ENCODE measurements at regions not wholly inside any gene's neighbourhood (a gene's known extent, or its start where the extent isn't known, plus 50 kb on each side); places are given as distances from the start of the nearest gene placed in this dataset.

GRCh38 chr16:85423631-85424030, 189.5 kb upstream of the GSE1 start:
- DNase-seq (ENCODE audit: low read depth in 3 of 3) = no peak

DNA sequence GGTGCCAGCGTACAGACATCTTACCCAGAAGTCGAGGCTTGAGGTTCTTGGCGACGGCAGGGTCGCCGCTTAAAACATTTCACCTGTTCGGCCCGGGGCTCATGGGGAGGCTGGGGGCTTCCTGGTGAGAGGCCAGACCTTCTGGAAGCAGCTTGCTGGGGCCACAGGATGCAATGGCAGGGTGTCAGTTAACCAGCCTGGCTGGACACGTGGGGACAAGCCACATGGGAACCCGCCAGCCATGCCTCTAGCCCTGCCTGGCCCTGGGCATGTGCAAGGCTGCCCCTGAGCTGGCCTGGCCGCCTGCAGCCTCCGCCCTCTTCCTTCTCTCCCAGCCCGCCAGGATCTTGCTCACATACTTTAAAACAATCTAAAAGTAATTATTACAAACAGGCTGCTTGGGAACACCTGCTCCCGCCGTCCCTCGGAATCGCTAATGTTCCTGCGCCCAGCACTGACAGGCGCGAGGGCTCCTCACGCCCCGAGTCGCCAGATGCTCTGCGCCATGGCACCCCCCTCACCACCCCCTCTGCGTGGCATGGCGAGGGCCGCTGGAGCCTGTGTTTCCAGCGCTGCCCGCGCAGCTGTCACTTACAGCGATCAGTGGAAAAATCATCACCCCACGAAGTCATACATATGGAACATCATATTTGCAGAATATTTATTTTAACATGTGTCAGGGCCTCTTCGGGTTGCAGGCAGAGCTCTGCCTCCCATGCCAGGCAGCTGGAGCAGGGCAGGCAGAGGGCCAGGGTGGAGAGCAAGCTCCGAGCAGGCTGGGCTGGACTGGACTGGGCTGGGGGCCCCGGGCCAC, 188.7 kb upstream of the GSE1 start:
- DNase-seq (ENCODE audit: low read depth in 3 of 3) = no peak

DNA sequence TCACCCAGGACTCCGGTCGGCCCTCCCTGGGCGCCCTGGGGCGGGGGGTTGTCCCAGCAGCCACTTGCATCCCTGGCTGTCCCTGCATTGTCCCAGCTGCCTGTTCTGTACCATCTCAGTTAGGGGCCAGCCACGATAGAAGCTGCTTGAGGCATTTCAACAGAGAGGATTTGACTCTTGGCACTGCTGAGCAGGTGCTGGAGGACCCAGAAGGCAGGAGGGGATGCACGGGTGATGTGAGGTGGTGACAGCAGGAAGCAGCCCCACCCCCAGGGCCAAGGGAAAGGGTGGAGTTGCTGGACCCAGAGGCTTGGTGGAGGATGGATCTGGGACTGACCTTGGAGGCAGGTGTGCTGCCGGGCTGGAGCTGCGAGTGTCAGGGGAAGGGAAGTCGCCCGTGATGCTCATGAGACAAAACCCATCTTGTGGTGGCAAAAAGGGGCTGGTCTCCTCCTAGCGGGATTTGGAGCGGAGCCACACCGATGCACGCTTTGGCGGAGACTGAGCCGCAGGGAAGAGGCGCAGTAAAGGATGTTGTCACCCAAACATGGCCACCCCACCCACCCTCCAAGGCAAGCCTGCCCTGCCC, 188.0 kb upstream of the GSE1 start:
- no peak for DNase-seq (ENCODE audit: low read depth in 3 of 3)

- no peak for DNase-seq (ENCODE audit: low read depth in 3 of 3)
Observed at GRCh38 chr16:85426806-85427205, 186.3 kb upstream of the GSE1 start.

GRCh38 chr16:85428168-85428898, 184.8 kb upstream of the GSE1 start:
- no peak for DNase-seq (ENCODE audit: low read depth in 3 of 3)

- no peak for DNase-seq (ENCODE audit: low read depth in 3 of 3)
Observed at GRCh38 chr16:85428899-85429775, 184.0 kb upstream of the GSE1 start.

DNA sequence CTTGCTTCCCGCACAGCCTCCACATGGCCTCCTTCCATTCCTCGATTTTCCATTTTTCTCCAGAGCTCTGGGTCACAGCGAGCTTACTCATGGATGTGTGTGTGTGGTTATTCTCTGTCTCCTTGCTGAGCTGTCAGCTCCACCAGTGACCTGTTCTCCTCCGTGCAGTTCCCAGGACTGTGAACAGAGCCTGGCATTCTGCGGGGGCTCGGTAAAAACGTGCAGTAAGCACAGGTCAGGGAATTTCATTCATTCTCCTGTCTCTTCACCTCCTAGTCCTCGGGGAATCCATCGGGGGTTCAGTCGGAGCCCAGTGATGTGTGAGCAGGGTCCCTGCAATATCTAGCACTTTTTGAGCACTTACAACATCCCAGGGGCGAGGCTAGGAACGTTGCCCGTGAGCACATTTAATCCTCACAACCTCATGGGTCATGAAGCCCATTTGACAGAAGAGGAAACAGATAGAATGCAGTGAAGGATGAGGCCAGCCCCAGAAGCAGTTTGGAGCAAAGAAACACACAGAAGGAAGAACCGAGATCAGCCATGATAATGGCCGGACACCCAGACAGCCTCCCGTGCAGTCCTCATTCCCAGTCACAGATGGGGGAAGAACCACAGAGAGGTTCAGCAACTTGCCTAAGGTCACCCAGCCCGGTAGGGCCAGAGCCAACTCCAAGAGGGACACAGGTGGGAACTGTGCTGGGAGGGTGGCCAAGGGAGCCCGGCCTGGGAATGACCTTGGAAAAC, 183.2 kb upstream of the GSE1 start:
- no peak for DNase-seq (ENCODE audit: low read depth in 3 of 3)

DNA sequence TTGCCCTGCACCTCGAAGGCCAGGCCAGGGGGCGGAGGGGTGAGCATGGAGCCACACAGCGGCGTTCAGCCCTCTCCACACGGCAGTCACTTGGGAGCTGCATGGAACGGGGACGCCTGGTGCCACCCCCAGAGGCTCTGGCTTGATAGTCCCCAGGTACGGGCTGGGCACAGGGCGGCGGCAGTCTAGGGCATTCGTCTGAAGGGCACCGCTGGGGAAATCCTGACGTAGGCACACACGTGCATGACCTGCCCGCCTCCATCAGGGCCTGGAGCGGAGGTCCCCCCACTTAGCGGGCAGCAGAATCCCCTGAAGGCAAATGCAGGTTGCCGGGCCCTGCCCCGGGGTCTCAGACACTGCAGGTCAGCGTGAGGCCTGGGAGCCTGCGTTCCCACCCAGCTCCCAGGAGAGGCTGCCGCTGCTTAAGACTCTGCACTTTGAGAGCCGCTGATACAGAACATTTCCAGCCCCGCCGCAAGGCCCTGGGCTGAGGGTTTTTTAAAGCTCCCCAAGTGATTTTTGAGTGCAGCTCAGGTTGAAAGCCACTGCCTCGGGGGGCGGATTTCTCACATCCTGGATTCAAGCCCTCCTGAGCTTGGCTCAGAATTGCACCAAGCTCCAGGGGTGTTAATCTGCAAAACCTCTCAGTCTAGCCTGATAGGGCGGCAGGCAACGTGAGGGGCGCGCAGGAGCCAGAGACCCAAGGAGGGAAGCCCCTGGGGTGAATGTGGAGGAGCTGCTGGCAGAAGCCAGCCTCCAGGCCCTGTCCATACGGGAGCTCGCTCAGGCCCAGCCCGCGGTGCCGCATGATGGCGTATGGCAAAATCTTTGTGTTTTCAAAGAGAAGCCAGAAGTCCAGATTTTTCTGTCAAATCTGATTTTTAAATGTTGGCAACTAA, 182.3 kb upstream of the GSE1 start:
- DNase-seq (ENCODE audit: low read depth in 3 of 3) = no peak

- no peak for DNase-seq (ENCODE audit: low read depth in 3 of 3)
Observed at GRCh38 chr16:85431431-85432124, 181.5 kb upstream of the GSE1 start.

GRCh38 chr16:85432606-85433005, 180.5 kb upstream of the GSE1 start:
- DNase-seq (ENCODE audit: low read depth in 3 of 3) = no peak

GRCh38 chr16:85433477-85433876, 179.6 kb upstream of the GSE1 start:
- no peak for DNase-seq (ENCODE audit: low read depth in 3 of 3)

DNA sequence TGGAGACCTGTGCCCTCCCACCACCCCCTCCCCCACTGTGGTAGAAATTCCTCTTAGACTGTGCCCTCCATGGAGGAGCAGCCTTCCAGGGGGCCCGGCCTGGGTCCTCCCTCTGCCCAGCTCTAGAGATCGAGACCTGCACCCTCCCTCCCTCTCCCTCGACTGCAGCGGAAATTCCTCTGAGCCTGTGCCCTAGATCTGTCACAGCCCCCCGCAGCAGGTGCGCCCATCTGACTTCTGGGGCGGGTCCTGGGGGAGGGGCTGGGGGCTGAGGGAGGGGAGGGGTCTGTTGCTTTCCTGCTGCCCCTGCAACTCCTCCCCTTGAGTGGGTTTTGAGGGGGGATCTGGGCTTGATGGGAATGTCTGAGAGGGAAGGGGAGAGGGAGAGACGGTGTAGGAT, 177.8 kb upstream of the GSE1 start:
- no peak for DNase-seq (ENCODE audit: low read depth in 3 of 3)

GRCh38 chr16:85435700-85436099, 177.4 kb upstream of the GSE1 start:
- DNase-seq (ENCODE audit: low read depth in 3 of 3) = no peak

- no peak for DNase-seq (ENCODE audit: low read depth in 3 of 3)
Observed at GRCh38 chr16:85436207-85436606, 176.9 kb upstream of the GSE1 start.

DNA sequence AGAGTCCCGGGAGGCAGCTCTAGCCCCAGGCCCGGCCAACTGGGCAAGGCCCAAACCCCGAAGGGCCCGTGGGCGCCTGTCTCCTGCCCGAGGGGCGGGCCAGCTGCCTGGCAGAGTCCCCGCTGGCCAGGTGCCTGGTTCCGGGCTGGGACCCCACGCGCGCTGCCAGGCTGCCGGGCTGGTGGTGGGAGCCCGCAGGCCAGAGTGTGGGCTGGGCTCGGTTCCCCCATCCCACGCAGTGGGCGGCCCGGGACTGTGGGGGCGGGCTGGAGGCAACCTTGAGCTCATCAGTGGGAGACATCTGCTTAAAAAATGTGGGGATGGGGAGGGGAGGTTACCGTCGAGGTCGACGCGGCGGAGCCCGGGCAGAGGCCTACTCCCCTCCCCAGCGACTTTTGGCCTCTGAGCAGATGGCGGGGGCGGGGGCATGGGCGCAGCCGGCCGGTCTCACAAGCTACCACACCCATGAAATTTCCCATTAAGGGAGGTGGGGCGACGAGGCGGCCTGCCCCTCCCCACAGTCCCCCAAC, 176.4 kb upstream of the GSE1 start:
- no peak for DNase-seq (ENCODE audit: low read depth in 3 of 3)

DNA sequence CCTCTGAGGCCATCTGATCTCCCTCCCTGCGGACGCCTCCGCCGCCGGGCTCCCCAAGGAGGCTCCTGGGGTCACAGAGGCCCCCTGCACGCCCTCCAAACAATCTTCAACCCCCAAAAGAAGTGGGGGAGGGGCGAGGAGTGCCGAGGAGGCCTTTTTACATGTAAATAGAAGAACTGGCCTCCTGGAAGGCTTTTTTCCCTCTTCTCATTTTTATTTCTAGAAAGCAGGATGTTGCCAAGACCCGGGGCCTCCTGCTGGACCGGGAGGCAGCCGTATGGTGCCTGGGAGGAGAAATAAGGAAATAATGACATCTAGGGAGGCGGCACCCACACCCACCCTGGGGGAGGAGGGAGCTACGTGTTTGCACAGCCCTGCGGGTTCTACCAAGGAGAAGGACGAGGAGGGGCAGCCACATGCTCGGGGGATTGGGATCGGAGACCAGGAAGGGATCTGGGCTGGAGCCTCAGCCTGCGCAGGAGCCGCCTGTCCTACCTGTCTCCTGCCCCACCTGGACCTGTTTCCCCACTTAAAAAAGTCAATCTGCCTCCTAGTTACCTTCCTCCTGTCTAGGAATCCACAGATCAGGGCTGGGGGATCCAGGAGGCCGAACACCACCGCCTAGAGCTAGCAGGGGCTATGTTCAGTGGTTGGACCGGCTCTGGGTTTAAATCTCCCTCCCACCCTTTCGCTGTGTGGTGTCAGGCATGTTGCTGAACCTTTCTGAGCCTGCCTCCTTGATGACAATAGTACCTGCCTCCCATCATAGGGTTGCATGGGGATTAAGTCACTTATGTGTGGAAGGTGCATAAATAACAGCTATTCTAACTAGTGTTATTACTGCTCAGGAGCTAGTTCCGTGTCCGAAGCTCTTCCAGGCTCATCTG, 175.7 kb upstream of the GSE1 start:
- DNase-seq (ENCODE audit: low read depth in 3 of 3) = no peak

GRCh38 chr16:85438981-85439685, 174.0 kb upstream of the GSE1 start:
- no peak for DNase-seq (ENCODE audit: low read depth in 3 of 3)

- DNase-seq (ENCODE audit: low read depth in 3 of 3) = no peak
Observed at GRCh38 chr16:85440744-85441143, 172.4 kb upstream of the GSE1 start.

Measured in stimulated activated CD4-positive, alpha-beta T cell treated with anti-CD3 and anti-CD28 coated beads, TNF-alpha, amount 100 ng/mL, for 4 hours (primary cell).